SK-N-SH treated with all-trans-retinoic acid at 6 μM for 48 hours (cell line): ENCODE measurements at regions not wholly inside any gene's neighbourhood (a gene's known extent, or its start where the extent isn't known, plus 50 kb on each side); places are given as distances from the start of the nearest gene placed in this dataset.

Experiments
- ARNTL ChIP-seq: fragments of 450-650 bp; formaldehyde crosslinking; IDR thresholded peaks from 2 replicates; pipeline ENCODE4 v1.5.0; 2020; ENCODE audit warnings: low read depth, mild to moderate bottlenecking, moderate library complexity, borderline replicate concordance
- BACH2 ChIP-seq: fragments of 250-450 bp; sonication (Bioruptor Pico); IDR thresholded peaks from 2 replicates; pipeline ENCODE4 v1.9.0; 2021; ENCODE audit warnings: mild to moderate bottlenecking, borderline replicate concordance
- CSDC2 ChIP-seq: fragments of 250-450 bp; sonication (Bioruptor Pico); IDR thresholded peaks from 2 replicates; pipeline ENCODE4 v1.5.0; 2020; ENCODE audit warnings: mild to moderate bottlenecking, moderate library complexity
- RARB ChIP-seq: fragments of 250-450 bp; sonication (Bioruptor Pico); IDR thresholded peaks from 2 replicates; pipeline ENCODE4 v1.8.0; 2021; ENCODE audit warnings: mild to moderate bottlenecking, moderate library complexity
- SNAI2 ChIP-seq: fragments of 250-450 bp; sonication (Bioruptor Pico); IDR thresholded peaks from 2 replicates; pipeline ENCODE4 v1.5.0; 2020; ENCODE audit warnings: mild to moderate bottlenecking, moderate library complexity
- ZC3H10 ChIP-seq: fragments of 250-450 bp; sonication (Bioruptor Pico); IDR thresholded peaks from 2 replicates; pipeline ENCODE4 v1.5.1; 2021; ENCODE audit warnings: mild to moderate bottlenecking, moderate library complexity
- ZFP30 ChIP-seq: fragments of 450-650 bp; formaldehyde crosslinking; IDR thresholded peaks from 2 replicates; pipeline ENCODE4 v1.5.0; 2022; ENCODE audit warnings: mild to moderate bottlenecking, moderate library complexity
- TF ChIP-seq, protein P1 (sequence below): fragments of 250-450 bp; sonication (Bioruptor Pico); IDR thresholded peaks from 2 replicates; pipeline ENCODE4 v1.5.0; 2020; ENCODE audit warnings: mild to moderate bottlenecking, moderate library complexity
- TF ChIP-seq, protein P2 (sequence below): fragments of 250-450 bp; sonication (Bioruptor Pico); IDR thresholded peaks from 2 replicates; pipeline ENCODE4 v1.5.1; 2020; ENCODE audit warnings: low read depth, mild to moderate bottlenecking, moderate library complexity

DNA sequence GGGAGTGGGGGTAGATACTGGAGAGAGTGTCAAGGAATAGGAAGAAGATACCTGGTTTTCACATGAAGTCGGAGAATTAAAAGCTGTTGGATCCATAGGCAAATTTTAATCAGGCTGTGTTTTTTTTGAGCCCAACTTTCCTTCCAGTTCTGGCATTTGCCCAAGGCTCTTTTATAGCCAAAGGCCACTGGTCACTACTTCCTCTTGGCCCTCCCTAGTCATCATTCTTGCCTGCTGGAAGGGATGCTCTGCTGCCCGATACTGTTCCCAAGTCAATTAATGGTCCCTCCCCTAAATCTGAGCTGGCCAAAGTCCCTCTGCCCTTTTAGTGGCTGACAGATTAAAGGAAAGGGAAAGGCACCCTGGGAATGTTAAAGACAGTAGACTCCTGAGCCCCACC is 102.8 kb upstream of the ZNF648 start:
- TF ChIP-seq RARB (CRISPR knock-in tag) (no peak), SNAI2 (CRISPR knock-in tag) (no peak), ARNTL (no peak), BACH2 (CRISPR knock-in tag) (no peak), CSDC2 (CRISPR knock-in tag) (no peak), ZFP30 (CRISPR knock-in tag) (no peak), ZC3H10 (CRISPR knock-in tag) (no peak)
- TF ChIP-seq, protein P1, sequence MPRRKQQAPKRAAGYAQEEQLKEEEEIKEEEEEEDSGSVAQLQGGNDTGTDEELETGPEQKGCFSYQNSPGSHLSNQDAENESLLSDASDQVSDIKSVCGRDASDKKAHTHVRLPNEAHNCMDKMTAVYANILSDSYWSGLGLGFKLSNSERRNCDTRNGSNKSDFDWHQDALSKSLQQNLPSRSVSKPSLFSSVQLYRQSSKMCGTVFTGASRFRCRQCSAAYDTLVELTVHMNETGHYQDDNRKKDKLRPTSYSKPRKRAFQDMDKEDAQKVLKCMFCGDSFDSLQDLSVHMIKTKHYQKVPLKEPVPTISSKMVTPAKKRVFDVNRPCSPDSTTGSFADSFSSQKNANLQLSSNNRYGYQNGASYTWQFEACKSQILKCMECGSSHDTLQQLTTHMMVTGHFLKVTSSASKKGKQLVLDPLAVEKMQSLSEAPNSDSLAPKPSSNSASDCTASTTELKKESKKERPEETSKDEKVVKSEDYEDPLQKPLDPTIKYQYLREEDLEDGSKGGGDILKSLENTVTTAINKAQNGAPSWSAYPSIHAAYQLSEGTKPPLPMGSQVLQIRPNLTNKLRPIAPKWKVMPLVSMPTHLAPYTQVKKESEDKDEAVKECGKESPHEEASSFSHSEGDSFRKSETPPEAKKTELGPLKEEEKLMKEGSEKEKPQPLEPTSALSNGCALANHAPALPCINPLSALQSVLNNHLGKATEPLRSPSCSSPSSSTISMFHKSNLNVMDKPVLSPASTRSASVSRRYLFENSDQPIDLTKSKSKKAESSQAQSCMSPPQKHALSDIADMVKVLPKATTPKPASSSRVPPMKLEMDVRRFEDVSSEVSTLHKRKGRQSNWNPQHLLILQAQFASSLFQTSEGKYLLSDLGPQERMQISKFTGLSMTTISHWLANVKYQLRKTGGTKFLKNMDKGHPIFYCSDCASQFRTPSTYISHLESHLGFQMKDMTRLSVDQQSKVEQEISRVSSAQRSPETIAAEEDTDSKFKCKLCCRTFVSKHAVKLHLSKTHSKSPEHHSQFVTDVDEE (CRISPR knock-in tag): no peak
- TF ChIP-seq, protein P2, sequence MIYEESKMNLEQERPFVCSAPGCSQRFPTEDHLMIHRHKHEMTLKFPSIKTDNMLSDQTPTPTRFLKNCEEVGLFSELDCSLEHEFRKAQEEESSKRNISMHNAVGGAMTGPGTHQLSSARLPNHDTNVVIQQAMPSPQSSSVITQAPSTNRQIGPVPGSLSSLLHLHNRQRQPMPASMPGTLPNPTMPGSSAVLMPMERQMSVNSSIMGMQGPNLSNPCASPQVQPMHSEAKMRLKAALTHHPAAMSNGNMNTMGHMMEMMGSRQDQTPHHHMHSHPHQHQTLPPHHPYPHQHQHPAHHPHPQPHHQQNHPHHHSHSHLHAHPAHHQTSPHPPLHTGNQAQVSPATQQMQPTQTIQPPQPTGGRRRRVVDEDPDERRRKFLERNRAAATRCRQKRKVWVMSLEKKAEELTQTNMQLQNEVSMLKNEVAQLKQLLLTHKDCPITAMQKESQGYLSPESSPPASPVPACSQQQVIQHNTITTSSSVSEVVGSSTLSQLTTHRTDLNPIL (CRISPR knock-in tag): no peak
